Trophoblast cell (in vitro differentiated cells and primary cell): ENCODE measurements at regions not wholly inside any gene's neighbourhood (a gene's known extent, or its start where the extent isn't known, plus 50 kb on each side); places are given as distances from the start of the nearest gene placed in this dataset.

ENCODE experiments used
- DNase-seq, 2 donors: peaks; one replicate each; pipeline ENCODE4 v3.0.0-alpha.2; 2016
- H2AFZ ChIP-seq: 2 replicates; pipeline ENCODE4 v1.6.1; 2013; ENCODE audit warnings: low read length, moderate library complexity, mild to moderate bottlenecking; ENCODE audit not compliant: insufficient read depth, poor library complexity
- H2AK5ac ChIP-seq: 2 replicates; pipeline ENCODE4 v1.6.1; 2013; ENCODE audit warnings: mild to moderate bottlenecking, low read length
- H2BK120ac ChIP-seq: 2 replicates; pipeline ENCODE4 v1.6.1; 2013; ENCODE audit warnings: low read length, mild to moderate bottlenecking, moderate library complexity; ENCODE audit not compliant: insufficient read depth, poor library complexity
- H2BK12ac ChIP-seq: 2 replicates; pipeline ENCODE4 v1.6.1; 2013; ENCODE audit warnings: mild to moderate bottlenecking, low read length, moderate library complexity
- H2BK5ac ChIP-seq: 2 replicates; pipeline ENCODE4 v1.6.1; 2013; ENCODE audit warnings: low read length, low read depth, moderate library complexity, mild to moderate bottlenecking; ENCODE audit not compliant: poor library complexity
- H3K14ac ChIP-seq: 2 replicates; pipeline ENCODE4 v1.6.1; 2013; ENCODE audit warnings: mild to moderate bottlenecking, low read length
- H3K18ac ChIP-seq: 2 replicates; pipeline ENCODE4 v1.6.1; 2013; ENCODE audit warnings: mild to moderate bottlenecking, low read length
- H3K23ac ChIP-seq: 2 replicates; pipeline ENCODE4 v1.6.1; 2013; ENCODE audit warnings: low read length
- H3K27ac ChIP-seq: 2 replicates; pipeline ENCODE4 v1.5.1; 2013; ENCODE audit warnings: low read depth, mild to moderate bottlenecking, inconsistent platforms, low read length, moderate library complexity
- H3K27me3 ChIP-seq: 2 replicates; pipeline ENCODE4 v1.6.1; 2013; ENCODE audit warnings: inconsistent platforms, mild to moderate bottlenecking, low read length, moderate library complexity; ENCODE audit not compliant: insufficient read depth
- H3K36me3 ChIP-seq, 2 experiments: 1 replicate in 1 of 2; 2 replicates in 1 of 2; pipeline ENCODE4 v1.6.1; 2013; ENCODE audit warnings: low read length in 2 of 2, mild to moderate bottlenecking in 2 of 2, moderate library complexity in 1 of 2; ENCODE audit not compliant: insufficient read depth in 2 of 2, control insufficient read depth in 1 of 2
- H3K4ac ChIP-seq: 2 replicates; pipeline ENCODE4 v1.6.1; 2013; ENCODE audit warnings: low read depth, mild to moderate bottlenecking, low read length, moderate library complexity
- H3K4me1 ChIP-seq, 2 experiments: 1 replicate in 1 of 2; 2 replicates in 1 of 2; pipeline ENCODE4 v1.6.1; 2013; ENCODE audit warnings: low read length in 2 of 2, mild to moderate bottlenecking in 2 of 2, moderate library complexity in 1 of 2; ENCODE audit not compliant: insufficient read depth in 2 of 2, control insufficient read depth in 1 of 2
- H3K4me2 ChIP-seq: 2 replicates; pipeline ENCODE4 v1.6.1; 2013; ENCODE audit warnings: inconsistent platforms, mild to moderate bottlenecking, low read length, moderate library complexity
- H3K4me3 ChIP-seq: 2 replicates; pipeline ENCODE4 v1.5.1; 2013; ENCODE audit warnings: mild to moderate bottlenecking, low read depth, low read length, inconsistent platforms
- H3K79me1 ChIP-seq: one replicate; pipeline ENCODE4 v1.6.1; 2013; ENCODE audit warnings: low read length
- H3K79me2 ChIP-seq: 2 replicates; pipeline ENCODE4 v1.6.1; 2013; ENCODE audit warnings: low read length, mild to moderate bottlenecking; ENCODE audit not compliant: control insufficient read depth, insufficient read depth, poor library complexity
- H3K9ac ChIP-seq: 2 replicates; pipeline ENCODE4 v1.6.1; 2013; ENCODE audit warnings: mild to moderate bottlenecking, low read length
- H3K9me3 ChIP-seq: 2 replicates; pipeline ENCODE4 v1.6.1; 2013; ENCODE audit warnings: low read depth, mild to moderate bottlenecking, control low read depth, inconsistent platforms, low read length; ENCODE audit not compliant: insufficient read depth
- H4K12ac ChIP-seq: 2 replicates; pipeline ENCODE4 v1.6.1; 2013; ENCODE audit warnings: low read depth, mild to moderate bottlenecking, low read length, moderate library complexity
- H4K8ac ChIP-seq: 2 replicates; pipeline ENCODE4 v1.6.1; 2013; ENCODE audit warnings: low read depth, mild to moderate bottlenecking, low read length, moderate library complexity
- H4K91ac ChIP-seq: one replicate; pipeline ENCODE4 v1.6.1; 2013; ENCODE audit warnings: low read depth, mild to moderate bottlenecking, low read length, moderate library complexity
- WGBS: extraction: QIAGEN DNeasy Blood & Tissue Kit; methylation state at CpG from one replicate; pipeline ENCODE4 v1.1.7; 2013; ENCODE audit warnings: missing lambda C conversion rate; ENCODE audit not compliant: insufficient read length, insufficient coverage; ENCODE audit errors: extremely low coverage; 5-methylcytosine and 5-hydroxymethylcytosine counted together

DNA sequence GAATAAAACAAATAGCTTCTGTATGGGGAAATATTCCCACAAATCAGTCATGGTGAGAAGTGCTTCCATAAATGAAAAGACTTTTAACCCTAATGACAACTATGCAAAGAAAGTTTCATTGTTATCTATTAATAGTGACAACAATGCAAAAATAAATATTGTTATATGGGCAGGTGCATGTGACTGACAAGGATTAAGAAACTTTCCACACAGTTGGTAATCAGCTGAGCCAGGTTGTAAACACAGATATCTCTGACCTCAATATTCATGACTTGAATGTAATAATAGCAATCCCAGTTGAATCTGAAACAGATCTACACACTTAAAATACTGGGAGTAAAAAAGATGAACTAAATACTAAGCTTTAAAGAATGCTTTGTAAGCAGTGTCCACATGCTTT lies 517.0 kb upstream of the SOX11 start:
- Histone ChIP-seq H2AK5ac (no peak overlapping the region), H3K14ac (no peak overlapping the region), H3K27me3 (no peaks in the 10 kb centered on the region), H3K4ac (no peak overlapping the region), H3K4me1 (no peaks in the 10 kb centered on the region), H3K9me3 (peaks cover 3% of the 10 kb centered on the region), H3K79me2 (no peaks in the 10 kb centered on the region), H2BK12ac (no peak overlapping the region), H4K8ac (no peak overlapping the region), H3K36me3 (peaks cover 0 to 3% of the 10 kb centered on the region in 2 experiments), H3K18ac (no peak overlapping the region), H3K9ac (no peak overlapping the region), H2BK120ac (no peak overlapping the region), H3K79me1 (no peaks in the 10 kb centered on the region), H2BK5ac (no peak overlapping the region), H3K4me2 (no peak overlapping the region), H3K4me3 (no peak overlapping the region), H2AFZ (no peak overlapping the region), H4K91ac (no peak overlapping the region), H3K27ac (no peak overlapping the region), H4K12ac (no peak overlapping the region), H3K23ac (no peak overlapping the region)
- DNase-seq = no peak

DNA sequence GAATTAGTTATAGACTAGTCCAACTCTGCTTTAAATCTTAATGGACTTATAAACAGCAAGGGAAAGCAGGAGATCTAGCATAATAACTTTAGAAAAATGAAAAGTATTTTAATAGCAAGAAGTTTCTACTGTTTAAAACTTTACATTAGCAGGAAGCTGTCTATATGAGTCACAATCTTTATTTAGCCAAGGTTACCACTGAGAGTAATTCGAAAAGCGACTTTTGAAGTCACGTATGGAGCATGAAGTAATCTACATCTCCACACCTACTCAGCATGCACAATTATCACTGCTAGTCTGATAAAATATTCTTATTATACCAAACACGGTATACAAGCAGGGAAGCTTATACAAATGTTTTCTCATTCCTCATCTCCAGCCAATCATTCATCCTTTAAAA lies 515.4 kb upstream of the SOX11 start:
- no peaks in the 10 kb centered on the region for H3K4me1 ChIP-seq
- no peak overlapping the region for H2BK12ac ChIP-seq
- peaks cover 0 to 3% of the 10 kb centered on the region in 2 experiments for H3K36me3 ChIP-seq
- no peak overlapping the region for H2AFZ ChIP-seq
- H3K18ac ChIP-seq = no peak overlapping the region
- no peak for DNase-seq
- WGBS = no CpG with 5 or more reads among the region's 4 CpGs
- H3K23ac ChIP-seq = no peak overlapping the region
- no peak overlapping the region for H2AK5ac ChIP-seq
- no peaks in the 10 kb centered on the region for H3K79me2 ChIP-seq
- H4K12ac ChIP-seq = no peak overlapping the region
- H3K14ac ChIP-seq = no peak overlapping the region
- no peak overlapping the region for H3K4ac ChIP-seq
- no peak overlapping the region for H3K9ac ChIP-seq
- no peak overlapping the region for H2BK5ac ChIP-seq
- no peak overlapping the region for H4K8ac ChIP-seq
- peaks cover 3% of the 10 kb centered on the region for H3K9me3 ChIP-seq
- no peaks in the 10 kb centered on the region for H3K79me1 ChIP-seq
- H4K91ac ChIP-seq = no peak overlapping the region
- H3K27me3 ChIP-seq = no peaks in the 10 kb centered on the region
- no peak overlapping the region for H3K27ac ChIP-seq
- no peak overlapping the region for H3K4me3 ChIP-seq
- no peak overlapping the region for H2BK120ac ChIP-seq
- H3K4me2 ChIP-seq = no peak overlapping the region

DNA sequence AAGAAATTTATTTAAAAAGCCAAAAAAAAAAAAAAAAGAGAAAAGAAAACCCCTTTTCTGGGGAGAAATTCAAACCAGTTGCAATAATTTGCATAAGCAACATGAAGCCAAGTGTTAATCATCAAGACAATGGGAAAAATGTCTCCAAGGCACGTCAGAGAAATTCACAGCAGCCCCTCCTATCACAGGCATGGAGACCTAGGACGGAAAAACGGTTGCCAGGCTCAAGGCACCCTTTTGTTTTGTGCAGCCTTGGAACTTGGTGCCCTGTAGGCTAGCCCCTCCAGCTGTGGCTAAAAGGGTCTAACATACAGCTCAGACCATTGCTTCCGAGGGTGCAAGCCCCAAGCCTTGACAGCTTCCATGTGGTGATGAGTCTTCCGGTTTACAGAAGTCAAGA lies 509.2 kb upstream of the SOX11 start:
- no CpG with 5 or more reads among the region's 5 CpGs for WGBS
- no peaks in the 10 kb centered on the region for H3K79me2 ChIP-seq

DNA sequence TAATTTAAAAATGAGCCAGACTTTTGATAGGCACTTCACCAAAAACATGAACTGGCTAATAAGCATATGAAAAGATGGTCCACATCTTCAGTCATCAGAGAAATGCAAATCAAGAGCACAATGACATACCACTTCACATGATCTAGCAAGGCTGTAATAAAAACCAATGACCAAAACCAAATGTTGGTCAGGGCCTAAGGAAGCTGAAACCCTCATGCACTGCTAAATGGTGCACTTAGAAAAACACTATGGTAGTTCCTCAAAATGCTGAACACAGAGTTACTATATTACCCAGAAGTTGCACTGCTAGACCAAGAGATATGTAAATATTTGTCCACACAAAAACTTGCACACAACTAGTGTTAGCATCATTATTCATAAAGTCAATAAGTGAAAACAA lies 504.9 kb upstream of the SOX11 start:
- Histone ChIP-seq H2BK12ac (no peak overlapping the region), H3K79me1 (no peaks in the 10 kb centered on the region), H3K9ac (no peak overlapping the region), H4K12ac (no peak overlapping the region), H2AFZ (no peak overlapping the region), H3K18ac (no peak overlapping the region), H3K4ac (no peak overlapping the region), H3K27ac (no peak overlapping the region), H3K79me2 (no peaks in the 10 kb centered on the region), H2BK120ac (no peak overlapping the region), H3K36me3 (no peaks in the 10 kb centered on the region), H2BK5ac (no peak overlapping the region), H3K4me3 (no peak overlapping the region), H3K23ac (no peak overlapping the region), H4K8ac (no peak overlapping the region), H3K4me2 (no peak overlapping the region), H3K27me3 (no peaks in the 10 kb centered on the region), H3K14ac (no peak overlapping the region), H3K9me3 (no peaks in the 10 kb centered on the region), H3K4me1 (no peaks in the 10 kb centered on the region), H2AK5ac (no peak overlapping the region), H4K91ac (no peak overlapping the region)
- no peak for DNase-seq

More for the DNA sequence above, 509.2 kb upstream of the SOX11 start:
- Histone ChIP-seq H3K4me2 (no peak overlapping the region), H3K27ac (no peak overlapping the region), H4K91ac (no peak overlapping the region), H2AFZ (no peak overlapping the region), H3K23ac (no peak overlapping the region), H2BK5ac (no peak overlapping the region), H3K4me3 (no peak overlapping the region), H2AK5ac (no peak overlapping the region), H3K36me3 (no peaks in the 10 kb centered on the region), H3K18ac (no peak overlapping the region), H4K8ac (no peak overlapping the region), H2BK12ac (no peak overlapping the region), H3K9me3 (no peaks in the 10 kb centered on the region), H4K12ac (no peak overlapping the region), H3K27me3 (no peaks in the 10 kb centered on the region), H3K4me1 (no peaks in the 10 kb centered on the region), H3K9ac (no peak overlapping the region), H3K79me1 (no peaks in the 10 kb centered on the region), H3K4ac (no peak overlapping the region), H3K14ac (no peak overlapping the region), H2BK120ac (no peak overlapping the region)
- no peak for DNase-seq

DNA sequence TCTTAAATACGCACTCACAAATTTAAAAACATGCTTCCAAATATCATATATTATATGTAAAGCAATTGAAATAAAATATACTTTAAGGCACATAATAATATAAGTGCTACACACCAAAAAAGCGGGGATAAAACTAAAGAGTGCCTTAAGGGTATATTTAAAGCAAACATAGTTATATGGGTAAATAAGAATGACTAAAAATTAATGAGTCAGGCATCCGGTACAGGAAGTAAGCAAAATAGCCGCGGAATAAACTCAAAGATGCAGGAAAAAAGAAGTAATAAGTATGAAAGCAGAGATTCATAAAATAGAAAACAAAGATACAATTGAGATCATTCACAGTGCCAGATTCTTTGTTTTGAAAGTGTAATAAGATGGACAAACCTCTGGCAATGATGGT lies 503.5 kb upstream of the SOX11 start:
- no peaks in the 10 kb centered on the region for H3K9me3 ChIP-seq
- no CpG with 5 or more reads among the region's 5 CpGs for WGBS
- H2BK120ac ChIP-seq = no peak overlapping the region
- H3K27me3 ChIP-seq = no peaks in the 10 kb centered on the region
- no peak overlapping the region for H2AFZ ChIP-seq
- no peak overlapping the region for H3K14ac ChIP-seq
- no peak overlapping the region for H4K91ac ChIP-seq
- no peak overlapping the region for H3K9ac ChIP-seq
- no peak for DNase-seq
- H4K8ac ChIP-seq = no peak overlapping the region
- H3K18ac ChIP-seq = no peak overlapping the region
- no peak overlapping the region for H3K23ac ChIP-seq
- no peaks in the 10 kb centered on the region for H3K79me1 ChIP-seq
- H4K12ac ChIP-seq = no peak overlapping the region
- no peak overlapping the region for H2AK5ac ChIP-seq
- H3K4me2 ChIP-seq = no peak overlapping the region
- H3K4me3 ChIP-seq = no peak overlapping the region
- no peaks in the 10 kb centered on the region for H3K79me2 ChIP-seq
- no peak overlapping the region for H2BK12ac ChIP-seq
- H3K27ac ChIP-seq = no peak overlapping the region
- no peaks in the 10 kb centered on the region for H3K4me1 ChIP-seq
- H2BK5ac ChIP-seq = no peak overlapping the region
- no peaks in the 10 kb centered on the region for H3K36me3 ChIP-seq
- no peak overlapping the region for H3K4ac ChIP-seq
